ENCODE measurements at regions not wholly inside any gene's neighbourhood (a gene's known extent, or its start where the extent isn't known, plus 50 kb on each side); places are given as distances from the start of the nearest gene placed in this dataset.
"Not testable (repeated sequence)": the region's sequence is repeated elsewhere in the genome, so short reads cannot be mapped to it uniquely, and the experiment has no call there.

GRCh38 chr4:14115106-14115505 is 487.6 kb upstream of the BOD1L1 start:
- no peak for DNase-seq

GRCh38 chr4:14117575-14118238 is 490.2 kb upstream of the BOD1L1 start:
- no peak for DNase-seq

- DNase-seq = no peak
These were observed 497.3 kb upstream of the BOD1L1 start for GRCh38 chr4:14124816-14125215.

GRCh38 chr4:14125375-14126129 is 498.0 kb upstream of the BOD1L1 start:
- no peak for DNase-seq

- DNase-seq = no peak
These were observed 503.0 kb upstream of the BOD1L1 start for GRCh38 chr4:14130551-14130950.

GRCh38 chr4:14131335-14131734 is 503.8 kb upstream of the BOD1L1 start:
- DNase-seq = no peak

- no peak for DNase-seq
These were observed 504.8 kb upstream of the BOD1L1 start for GRCh38 chr4:14132301-14132700.

- DNase-seq = peak in 1 of 14 donors; percentile 21
These were observed 510.6 kb upstream of the BOD1L1 start for GRCh38 chr4:14138106-14138505.

GRCh38 chr4:14143892-14144291 is 516.4 kb upstream of the BOD1L1 start:
- DNase-seq = no peak

GRCh38 chr4:14149176-14150053 is 521.9 kb upstream of the BOD1L1 start:
- DNase-seq = no peak

GRCh38 chr4:14151101-14151500 is 523.6 kb upstream of the BOD1L1 start:
- no peak for DNase-seq

- no peak for DNase-seq
These were observed 525.5 kb upstream of the BOD1L1 start for GRCh38 chr4:14152834-14153519.

GRCh38 chr4:14155803-14156202 is 528.3 kb upstream of the BOD1L1 start:
- peak in 1 of 14 donors; percentile 97 for DNase-seq

- DNase-seq = no peak
These were observed 529.7 kb upstream of the BOD1L1 start for GRCh38 chr4:14157262-14157661.

- no peak for DNase-seq
These were observed 537.8 kb upstream of the BOD1L1 start for GRCh38 chr4:14165222-14165920.

GRCh38 chr4:14167876-14168510 is 540.5 kb upstream of the BOD1L1 start:
- DNase-seq = no peak

- peak in 2 of 14 donors; percentile 5 to 15 for DNase-seq
These were observed 541.4 kb upstream of the BOD1L1 start for GRCh38 chr4:14168919-14169318.

- DNase-seq = no peak
These were observed 541.9 kb upstream of the BOD1L1 start for GRCh38 chr4:14169460-14169859.

- DNase-seq = not testable (repeated sequence)
These were observed 542.4 kb upstream of the BOD1L1 start for GRCh38 chr4:14169940-14170339.

GRCh38 chr4:14176613-14177012 is 549.1 kb upstream of the BOD1L1 start:
- no peak for DNase-seq

GRCh38 chr4:14177987-14178386 is 550.5 kb upstream of the BOD1L1 start:
- no peak for DNase-seq
